K562 (cell line): ENCODE measurements at regions not wholly inside any gene's neighbourhood (a gene's known extent, or its start where the extent isn't known, plus 50 kb on each side); places are given as distances from the start of the nearest gene placed in this dataset.
A peak's percentile ranks its signal among the peaks of the same experiment; 100 is the strongest.

Experiments
- CBX1 ChIP-seq: sonication (generic); IDR thresholded peaks from 2 replicates; pipeline ENCODE4 v1.6.1; 2016; ENCODE audit warnings: antibody characterized with exemption, low read depth, mild to moderate bottlenecking
- ESRRA ChIP-seq: fragments of 450-650 bp; IDR thresholded peaks from 2 replicates; pipeline ENCODE4 v1.6.1; 2014; ENCODE audit warnings: low read depth, mild to moderate bottlenecking, moderate library complexity, borderline replicate concordance
- GABPB2 ChIP-seq: fragments of 250-450 bp; sonication (Bioruptor Pico); conservative IDR thresholded peaks from 2 replicates; pipeline ENCODE4 v1.5.1; 2021; ENCODE audit warnings: mild to moderate bottlenecking
- HNRNPUL1 ChIP-seq: fragments of 200-400 bp; formaldehyde crosslinking; IDR thresholded peaks from 2 replicates; pipeline ENCODE4 v1.6.1; 2017; ENCODE audit warnings: low read length
- JUNB ChIP-seq: fragments of 450-650 bp; formaldehyde crosslinking; conservative IDR thresholded peaks from 2 replicates; pipeline ENCODE4 v1.4.0; 2020; ENCODE audit warnings: mild to moderate bottlenecking
- MAFF ChIP-seq: IDR thresholded peaks from 2 replicates; pipeline ENCODE4 v1.6.1; 2012; ENCODE audit warnings: low read length, improper control_type of control experiment
- NFXL1 ChIP-seq: fragments of 450-650 bp; formaldehyde crosslinking; IDR thresholded peaks from 2 replicates; pipeline ENCODE4 v1.4.0; 2021; ENCODE audit warnings: mild to moderate bottlenecking
- PHB ChIP-seq: fragments of 250-450 bp; sonication (Bioruptor Pico); IDR thresholded peaks from 2 replicates; pipeline ENCODE4 v1.5.0; 2021
- RFX7 ChIP-seq: fragments of 250-450 bp; sonication (Bioruptor Pico); IDR thresholded peaks from 2 replicates; pipeline ENCODE4 v1.5.1; 2021; ENCODE audit warnings: mild to moderate bottlenecking
- SETDB1 ChIP-seq: IDR thresholded peaks from one replicate; pipeline ENCODE4 v1.6.1; 2012; ENCODE audit warnings: low read length, control low read depth, inconsistent platforms
- SIX5 ChIP-seq, 2 experiments: IDR thresholded peaks; 2 replicates each; pipeline ENCODE4 v1.6.1; 2011; ENCODE audit warnings: low read length in 2 of 2, borderline replicate concordance in 1 of 2, low read depth in 1 of 2, mild to moderate bottlenecking in 1 of 2, moderate library complexity in 1 of 2; ENCODE audit not compliant: insufficient read depth in 1 of 2
- TF ChIP-seq, protein P1 (sequence below), 2 experiments: fragments of 200-800 bp in 1 of 2; sonication (Bioruptor generic) in 1 of 2; sonication (generic) in 1 of 2; formaldehyde crosslinking in 1 of 2; IDR thresholded peaks in 1 of 2; conservative IDR thresholded peaks in 1 of 2; 2 replicates each; pipeline versions ENCODE4 v1.5.0 to v1.6.1; 2016 to 2020; ENCODE audit warnings: missing compliant biosample characterization in 1 of 2, missing genetic modification characterization in 1 of 2, missing genetic modification reagents in 1 of 2
- TF ChIP-seq, protein P2 (sequence below): fragments of 450-650 bp; IDR thresholded peaks from 2 replicates; pipeline ENCODE4 v1.6.1; 2016

DNA sequence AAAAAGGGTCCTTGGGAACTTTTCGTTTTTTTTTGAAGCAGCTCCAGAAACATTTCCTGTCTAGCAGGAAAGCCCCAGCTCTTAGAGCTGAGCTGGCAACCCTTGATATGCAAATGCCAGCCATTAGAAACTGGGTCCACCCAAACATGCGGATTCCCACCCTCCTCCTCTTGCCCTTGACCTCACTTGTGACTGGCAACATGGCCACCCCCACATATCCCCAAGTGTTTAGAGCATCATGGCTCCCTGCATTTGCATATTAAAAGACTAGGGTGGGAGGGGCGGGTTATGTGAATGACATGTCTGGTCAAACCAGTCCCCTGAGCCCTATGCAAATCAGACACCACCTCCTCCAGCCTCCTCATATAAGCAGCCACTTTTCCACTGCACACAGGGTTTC lies 671.1 kb downstream of the FAT4 start (continued):
- TF ChIP-seq, protein P1, sequence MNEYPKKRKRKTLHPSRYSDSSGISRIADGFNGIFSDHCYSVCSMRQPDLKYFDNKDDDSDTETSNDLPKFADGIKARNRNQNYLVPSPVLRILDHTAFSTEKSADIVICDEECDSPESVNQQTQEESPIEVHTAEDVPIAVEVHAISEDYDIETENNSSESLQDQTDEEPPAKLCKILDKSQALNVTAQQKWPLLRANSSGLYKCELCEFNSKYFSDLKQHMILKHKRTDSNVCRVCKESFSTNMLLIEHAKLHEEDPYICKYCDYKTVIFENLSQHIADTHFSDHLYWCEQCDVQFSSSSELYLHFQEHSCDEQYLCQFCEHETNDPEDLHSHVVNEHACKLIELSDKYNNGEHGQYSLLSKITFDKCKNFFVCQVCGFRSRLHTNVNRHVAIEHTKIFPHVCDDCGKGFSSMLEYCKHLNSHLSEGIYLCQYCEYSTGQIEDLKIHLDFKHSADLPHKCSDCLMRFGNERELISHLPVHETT (CRISPR knock-in tag; conservative IDR thresholded peaks at IDR 0.05 in 1 of 2, IDR thresholded peaks at IDR 0.05 in 1 of 2) = no peak
- TF ChIP-seq JUNB (CRISPR knock-in tag) = no peak
- TF ChIP-seq, protein P2, sequence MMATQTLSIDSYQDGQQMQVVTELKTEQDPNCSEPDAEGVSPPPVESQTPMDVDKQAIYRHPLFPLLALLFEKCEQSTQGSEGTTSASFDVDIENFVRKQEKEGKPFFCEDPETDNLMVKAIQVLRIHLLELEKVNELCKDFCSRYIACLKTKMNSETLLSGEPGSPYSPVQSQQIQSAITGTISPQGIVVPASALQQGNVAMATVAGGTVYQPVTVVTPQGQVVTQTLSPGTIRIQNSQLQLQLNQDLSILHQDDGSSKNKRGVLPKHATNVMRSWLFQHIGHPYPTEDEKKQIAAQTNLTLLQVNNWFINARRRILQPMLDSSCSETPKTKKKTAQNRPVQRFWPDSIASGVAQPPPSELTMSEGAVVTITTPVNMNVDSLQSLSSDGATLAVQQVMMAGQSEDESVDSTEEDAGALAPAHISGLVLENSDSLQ = peak; percentile 67
- no peak for TF ChIP-seq HNRNPUL1
- no peak for TF ChIP-seq NFXL1 (CRISPR knock-in tag)
- TF ChIP-seq RFX7 (CRISPR knock-in tag) = no peak
- TF ChIP-seq ESRRA = peak; percentile 33; the same call in 1 of the 2 replicates
- no peak for TF ChIP-seq SIX5 (IDR thresholded peaks at IDR 0.05; ENCODE audit: borderline replicate concordance in 1 of 2, insufficient read depth in 1 of 2, low read depth in 1 of 2, low read length in 2 of 2)
- no peak for TF ChIP-seq PHB
- no peak for TF ChIP-seq GABPB2
- no peak for TF ChIP-seq MAFF
- TF ChIP-seq CBX1 = no peak
- TF ChIP-seq SETDB1 = no peak
